ENCODE measurements at regions not wholly inside any gene's neighbourhood (a gene's known extent, or its start where the extent isn't known, plus 50 kb on each side); places are given as distances from the start of the nearest gene placed in this dataset.

GRCh38 chr3:110390372-110390771, 681.2 kb upstream of the NECTIN3 start:
- no peaks in the 10 kb centered on the region for H4K20me1 ChIP-seq (ENCODE audit: control insufficient read depth, insufficient read depth, insufficient read length)
- H2AFZ ChIP-seq (ENCODE audit: low read length): no peak overlapping the region
- H3K56ac ChIP-seq (ENCODE audit: insufficient read length, low read depth, low read length): no peak overlapping the region
- no peaks in the 10 kb centered on the region for H3K9me3 Mint-ChIP-seq
- H3K23me2 ChIP-seq (ENCODE audit: insufficient read length, low read depth, low read length, poor library complexity, severe bottlenecking): no peaks in the 10 kb centered on the region
- no peaks in the 10 kb centered on the region for H3K79me2 ChIP-seq (ENCODE audit: insufficient read depth, low read length)
- H3K4me1 ChIP-seq (ENCODE audit: insufficient read depth, low read length): no peaks in the 10 kb centered on the region; the same call in 1 of the 2 replicates
- TF ChIP-seq CTCF (conservative IDR thresholded peaks at IDR 0.05): no peak
- H3K23ac ChIP-seq (ENCODE audit: insufficient read length, low read depth, low read length): no peak overlapping the region
- H3K4me2 ChIP-seq (ENCODE audit: insufficient read depth, insufficient read length, low read length): no peak overlapping the region
- H3T11ph ChIP-seq (ENCODE audit: low read length): no peak overlapping the region
- no peak overlapping the region for H2BK20ac ChIP-seq (ENCODE audit: low read depth, low read length, poor library complexity, severe bottlenecking)
- H4K5ac ChIP-seq (ENCODE audit: insufficient read length, low read depth, low read length): no peak overlapping the region
- H3K27me3 Mint-ChIP-seq (ENCODE audit: low read depth): no peaks in the 10 kb centered on the region
- H3K27ac Mint-ChIP-seq: no peak overlapping the region
- H4K91ac ChIP-seq (ENCODE audit: insufficient read length, low read depth, low read length): no peak overlapping the region
- H3K4ac ChIP-seq (ENCODE audit: low read depth, low read length): no peak overlapping the region
- H3K9ac ChIP-seq (ENCODE audit: extremely low read depth, insufficient read length, low read length): no peak overlapping the region
- H3K79me1 ChIP-seq (ENCODE audit: insufficient read depth, low read depth, low read length, poor library complexity, severe bottlenecking): no peaks in the 10 kb centered on the region
- H2BK5ac ChIP-seq (ENCODE audit: insufficient read length, low read length): no peak overlapping the region
- H3K36me3 Mint-ChIP-seq (ENCODE audit: insufficient read depth in 1 of 3, low read depth in 3 of 3): no peaks in the 10 kb centered on the region; a peak in 1 of 7 replicates
- H3K14ac ChIP-seq (ENCODE audit: insufficient read depth, low read length): no peak overlapping the region
- H3K27me3 ChIP-seq (ENCODE audit: insufficient read depth, low read length): no peaks in the 10 kb centered on the region
- H3K18ac ChIP-seq (ENCODE audit: insufficient read length, low read depth, low read length): no peak overlapping the region
- no peak overlapping the region for H2BK120ac ChIP-seq (ENCODE audit: low read depth, low read length, poor library complexity, severe bottlenecking)
- no peak overlapping the region for H3K4me3 Mint-ChIP-seq
- H3K27ac ChIP-seq (ENCODE audit: insufficient read length, low read depth, low read length): no peak overlapping the region
- H2BK15ac ChIP-seq (ENCODE audit: low read depth, low read length): no peak overlapping the region
- DNase-seq: no peak
- H2AK5ac ChIP-seq (ENCODE audit: insufficient read length, low read length): no peak overlapping the region
- H2BK12ac ChIP-seq (ENCODE audit: insufficient read length, low read depth, low read length): no peak overlapping the region
- peaks cover 19 to 20% of the 10 kb centered on the region in 2 experiments for H3K4me1 Mint-ChIP-seq
- no peaks in the 10 kb centered on the region for H3K9me3 ChIP-seq (ENCODE audit: control insufficient read depth, low read depth, low read length)
- no peak overlapping the region for H4K8ac ChIP-seq (replicated peaks; ENCODE audit: insufficient read length, low read depth, low read length)

Data from H9 (cell line).